C4-2B (cell line): ENCODE measurements at regions not wholly inside any gene's neighbourhood (a gene's known extent, or its start where the extent isn't known, plus 50 kb on each side); places are given as distances from the start of the nearest gene placed in this dataset.

Source experiments
- CTCF ChIP-seq: fragments of 450-650 bp; conservative IDR thresholded peaks from 2 replicates; pipeline ENCODE4 v1.5.1; 2017; ENCODE audit warnings: mild to moderate bottlenecking
- ZFX ChIP-seq: fragments of 450-650 bp; IDR thresholded peaks from 2 replicates; pipeline ENCODE4 v1.6.1; 2017

GRCh38 chr12:13764748-13765147, 216.7 kb downstream of the GRIN2B start:
- TF ChIP-seq CTCF (no peak), ZFX (no peak)
